Fibroblast of lung (primary cell): ENCODE measurements at regions not wholly inside any gene's neighbourhood (a gene's known extent, or its start where the extent isn't known, plus 50 kb on each side); places are given as distances from the start of the nearest gene placed in this dataset.

Experiments
- EZH2 ChIP-seq: IDR thresholded peaks from 2 replicates; pipeline ENCODE4 v1.5.1; 2012; ENCODE audit warnings: low read length, control low read depth, mild to moderate bottlenecking; ENCODE audit errors: missing control alignments
- TF ChIP-seq, protein P1 (sequence below), 2 donors: IDR thresholded peaks in 1 of 2; conservative IDR thresholded peaks in 1 of 2; 1 replicate in 1 of 2; 2 replicates in 1 of 2; pipeline ENCODE4 v1.5.1; 2011 to 2012; ENCODE audit warnings: low read length in 2 of 2, control low read depth in 1 of 2, inconsistent platforms in 1 of 2, low read depth in 1 of 2, mild to moderate bottlenecking in 1 of 2

DNA sequence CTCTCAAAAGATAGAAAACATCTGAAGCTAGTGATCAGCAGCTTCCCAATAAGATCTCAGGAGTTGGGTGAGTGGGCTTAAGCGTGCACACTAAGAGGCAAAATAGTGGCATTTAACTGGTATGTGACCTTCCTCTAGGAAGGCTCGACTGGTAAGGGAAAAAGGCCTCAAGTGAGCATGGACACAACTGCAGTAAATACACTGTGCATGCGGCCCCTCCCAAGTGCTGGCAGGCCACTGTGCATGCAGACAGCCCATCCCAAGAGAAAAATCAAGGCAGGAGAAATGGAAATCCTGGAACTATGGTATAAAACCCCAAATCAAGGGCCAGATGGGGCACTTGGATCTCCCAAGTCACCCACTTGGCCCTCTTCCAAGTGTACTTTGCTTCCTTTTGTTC lies 112.7 kb downstream of the SMC2 start:
- TF ChIP-seq, protein P1, sequence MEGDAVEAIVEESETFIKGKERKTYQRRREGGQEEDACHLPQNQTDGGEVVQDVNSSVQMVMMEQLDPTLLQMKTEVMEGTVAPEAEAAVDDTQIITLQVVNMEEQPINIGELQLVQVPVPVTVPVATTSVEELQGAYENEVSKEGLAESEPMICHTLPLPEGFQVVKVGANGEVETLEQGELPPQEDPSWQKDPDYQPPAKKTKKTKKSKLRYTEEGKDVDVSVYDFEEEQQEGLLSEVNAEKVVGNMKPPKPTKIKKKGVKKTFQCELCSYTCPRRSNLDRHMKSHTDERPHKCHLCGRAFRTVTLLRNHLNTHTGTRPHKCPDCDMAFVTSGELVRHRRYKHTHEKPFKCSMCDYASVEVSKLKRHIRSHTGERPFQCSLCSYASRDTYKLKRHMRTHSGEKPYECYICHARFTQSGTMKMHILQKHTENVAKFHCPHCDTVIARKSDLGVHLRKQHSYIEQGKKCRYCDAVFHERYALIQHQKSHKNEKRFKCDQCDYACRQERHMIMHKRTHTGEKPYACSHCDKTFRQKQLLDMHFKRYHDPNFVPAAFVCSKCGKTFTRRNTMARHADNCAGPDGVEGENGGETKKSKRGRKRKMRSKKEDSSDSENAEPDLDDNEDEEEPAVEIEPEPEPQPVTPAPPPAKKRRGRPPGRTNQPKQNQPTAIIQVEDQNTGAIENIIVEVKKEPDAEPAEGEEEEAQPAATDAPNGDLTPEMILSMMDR (conservative IDR thresholded peaks at IDR 0.05 in 1 of 2, IDR thresholded peaks at IDR 0.05 in 1 of 2; ENCODE audit: low read depth in 1 of 2, low read length in 2 of 2): no peak
- TF ChIP-seq EZH2: no peak
